Endothelial cell of umbilical vein (primary cell): ENCODE measurements at regions not wholly inside any gene's neighbourhood (a gene's known extent, or its start where the extent isn't known, plus 50 kb on each side); places are given as distances from the start of the nearest gene placed in this dataset.

Experiments used
- BruUV-seq: library from RNA; stranded (reverse); fragments of 400-500 nt; replicated peaks from 2 replicates; lab custom pipeline; 2021; lab: Mats Ljungman, UMichigan
- CTCF ChIA-PET: fragments of 300-600, 350-600 bp; sonication (Branson Sonifier 250); formaldehyde crosslinking; loops from one replicate; lab custom pipeline; 2021; ENCODE audit warnings: antibody characterized with exemption, inconsistent platforms; lab: Charles Lee
- POLR2A ChIA-PET: fragments of 300-600, 350-600 bp; sonication (Branson Sonifier 250); formaldehyde crosslinking; loops from one replicate; lab custom pipeline; 2021; ENCODE audit warnings: antibody characterized with exemption, inconsistent platforms; lab: Charles Lee
- DNase-seq: peaks from one replicate; pipeline ENCODE4 v3.0.0-alpha.2; 2011; ENCODE audit warnings: low read depth, low spot score
- FAIRE-seq: peaks from 2 replicates; lab custom pipeline; 2011; peaks lifted over from hg19 to GRCh38; lab: Jason Lieb, UNC
- H2AFZ ChIP-seq: 2 replicates; pipeline ENCODE4 v1.6.0; 2012; ENCODE audit warnings: low read depth, low read length, control low read depth, inconsistent platforms
- H3K27ac ChIP-seq: 2 replicates; pipeline ENCODE4 v1.5.1; 2011; ENCODE audit warnings: low read depth, mild to moderate bottlenecking, control low read depth, low read length, moderate library complexity; ENCODE audit not compliant: insufficient read depth
- H3K27me3 ChIP-seq, 2 experiments: 2 replicates each; pipeline versions ENCODE4 v1.6.0 to v1.6.1; 2011; ENCODE audit warnings: low read length in 2 of 2, mixed read lengths in 1 of 2; ENCODE audit not compliant: control insufficient read depth in 2 of 2, insufficient read depth in 2 of 2
- H3K36me3 ChIP-seq, 2 experiments: 2 replicates in 1 of 2; 3 replicates in 1 of 2; pipeline ENCODE4 v1.5.1; 2011; ENCODE audit warnings: low read length in 2 of 2, mild to moderate bottlenecking in 1 of 2, moderate library complexity in 1 of 2; ENCODE audit not compliant: control insufficient read depth in 2 of 2, insufficient read depth in 2 of 2; ENCODE audit errors: extremely low read depth in 1 of 2
- H3K4me1 ChIP-seq: 3 replicates; pipeline ENCODE4 v1.5.1; 2011; ENCODE audit warnings: mild to moderate bottlenecking, low read length; ENCODE audit not compliant: control insufficient read depth, insufficient read depth; ENCODE audit errors: extremely low read depth
- H3K4me2 ChIP-seq: 2 replicates; pipeline ENCODE4 v1.6.1; 2011; ENCODE audit warnings: low read length, control low read depth, mixed read lengths; ENCODE audit not compliant: insufficient read depth
- H3K4me3 ChIP-seq, 3 experiments: fragments of 200-600 bp in 1 of 3; sonication (generic), shearing (Covaris generic) in 1 of 3; replicated peaks in 1 of 3; 2 replicates each; pipeline ENCODE4 v1.5.1; 2011 to 2016; ENCODE audit warnings: control low read depth in 3 of 3, low read length in 3 of 3, mild to moderate bottlenecking in 2 of 3, inconsistent platforms in 1 of 3, low read depth in 1 of 3, moderate library complexity in 1 of 3; ENCODE audit not compliant: insufficient read depth in 1 of 3
- H3K79me2 ChIP-seq: 2 replicates; pipeline ENCODE4 v1.6.0; 2012; ENCODE audit warnings: low read length, inconsistent platforms; ENCODE audit not compliant: control insufficient read depth, insufficient read depth
- H3K9ac ChIP-seq: replicated peaks from 2 replicates; pipeline ENCODE3; 2011; ENCODE audit warnings: low read length, control low read depth; ENCODE audit not compliant: insufficient read depth; ENCODE audit errors: extremely low read depth
- H3K9me1 ChIP-seq: replicated peaks from 3 replicates; pipeline ENCODE4 v1.6.0; 2011; ENCODE audit warnings: mild to moderate bottlenecking, low read length; ENCODE audit not compliant: control insufficient read depth, insufficient read depth; ENCODE audit errors: extremely low read depth
- H3K9me3 ChIP-seq: replicated peaks from 2 replicates; pipeline ENCODE4 v1.5.1; 2012; ENCODE audit warnings: low read length, inconsistent platforms; ENCODE audit not compliant: control insufficient read depth, insufficient read depth
- H4K20me1 ChIP-seq: replicated peaks from 2 replicates; pipeline ENCODE3; 2011; ENCODE audit warnings: mild to moderate bottlenecking, low read length; ENCODE audit not compliant: control insufficient read depth, insufficient read depth; ENCODE audit errors: extremely low read depth
- CTCF ChIP-seq, 2 donors: IDR thresholded peaks; 1 replicate in 1 of 2; 2 replicates in 1 of 2; pipeline ENCODE4 v1.5.1; 2011; ENCODE audit warnings: low read length in 2 of 2, mild to moderate bottlenecking in 2 of 2, moderate library complexity in 2 of 2, control low read depth in 1 of 2, inconsistent platforms in 1 of 2, low read depth in 1 of 2; ENCODE audit not compliant: insufficient read depth in 1 of 2; ENCODE audit errors: extremely low read depth in 1 of 2
- EZH2 ChIP-seq: IDR thresholded peaks from 2 replicates; pipeline ENCODE4 v1.6.1; 2012; ENCODE audit warnings: borderline replicate concordance, low read depth, mild to moderate bottlenecking, moderate library complexity, low read length, inconsistent platforms; ENCODE audit not compliant: severe bottlenecking
- FOS ChIP-seq: IDR thresholded peaks from 2 replicates; pipeline ENCODE4 v1.6.1; 2011; ENCODE audit warnings: mild to moderate bottlenecking, low read length, moderate library complexity, borderline replicate concordance; ENCODE audit not compliant: insufficient read depth
- GATA2 ChIP-seq: IDR thresholded peaks from 2 replicates; pipeline ENCODE4 v1.7.0; 2011; ENCODE audit warnings: low read depth, mild to moderate bottlenecking, moderate library complexity, mixed read lengths, low read length; ENCODE audit not compliant: insufficient read length, insufficient read depth
- JUN ChIP-seq: IDR thresholded peaks from 2 replicates; pipeline ENCODE4 v1.6.1; 2011; ENCODE audit warnings: borderline replicate concordance, low read depth; ENCODE audit not compliant: insufficient read length, insufficient read depth
- MYC ChIP-seq: IDR thresholded peaks from one replicate; pipeline ENCODE4 v1.6.1; 2011; ENCODE audit warnings: mild to moderate bottlenecking, low read depth, low read length
- POLR2A ChIP-seq: IDR thresholded peaks from 2 replicates; pipeline ENCODE4 v1.6.1; 2012; ENCODE audit warnings: low read depth, mild to moderate bottlenecking, control low read depth, low read length
- POLR2AphosphoS5 ChIP-seq: IDR thresholded peaks from 2 replicates; pipeline ENCODE4 v1.6.1; 2012; ENCODE audit warnings: low read depth, mild to moderate bottlenecking, control low read depth, low read length, moderate library complexity; ENCODE audit not compliant: insufficient read depth
- dilution Hi-C: fragments of 300-500 bp; cut with MboI; formaldehyde crosslinking; loops from one replicate; pipeline ENCODE4 v1.15.0; 2019; ENCODE audit warnings: low sequenced_read_pairs; ENCODE audit not compliant: extremely low pct_ligation_motif_present
- intact Hi-C: fragments of 100-400 bp; cut with micrococcal nuclease; formaldehyde crosslinking; loops from one replicate; pipeline ENCODE4 v1.10.0; 2022
- TF ChIP-seq, protein P1 (sequence below): IDR thresholded peaks from 2 replicates; pipeline ENCODE4 v1.6.1; 2011; ENCODE audit not compliant: insufficient read depth, insufficient read length

GRCh38 chr18:11412811-11413210 lies 196.6 kb upstream of the SLC35G4 start:
- DNase-seq (no peak), FAIRE-seq (no peak)
- no peak overlapping the region for H2AFZ ChIP-seq
- intact Hi-C loops (no loop called here), dilution Hi-C loops (no loop called here)
- H3K9ac ChIP-seq, result no peak overlapping the region
- no peaks in the 10 kb centered on the region for H3K9me1 ChIP-seq
- H3K4me3 ChIP-seq, result no peak overlapping the region
- H4K20me1 ChIP-seq, result no peaks in the 10 kb centered on the region
- H3K27ac ChIP-seq, result no peak overlapping the region
- no TSS peak for BruUV-seq
- H3K36me3 ChIP-seq, result no peaks in the 10 kb centered on the region
- no peaks in the 10 kb centered on the region for H3K27me3 ChIP-seq
- TF ChIP-seq FOS (no peak), GATA2 (no peak), POLR2A (no peak), MYC (no peak), EZH2 (no peak), POLR2AphosphoS5 (no peak), JUN (no peak), CTCF (IDR thresholded peaks at IDR 0.05; ENCODE audit: extremely low read depth in 1 of 2, insufficient read depth in 1 of 2, low read depth in 1 of 2, low read length in 2 of 2) (no peak)
- TF ChIP-seq, protein P1, sequence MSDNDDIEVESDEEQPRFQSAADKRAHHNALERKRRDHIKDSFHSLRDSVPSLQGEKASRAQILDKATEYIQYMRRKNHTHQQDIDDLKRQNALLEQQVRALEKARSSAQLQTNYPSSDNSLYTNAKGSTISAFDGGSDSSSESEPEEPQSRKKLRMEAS, result no peak
- no peaks in the 10 kb centered on the region for H3K9me3 ChIP-seq
- no peaks in the 10 kb centered on the region for H3K4me1 ChIP-seq
- no peak overlapping the region for H3K4me2 ChIP-seq
- ChIA-PET CTCF (no interaction called here), POLR2A (no interaction called here)
- no peaks in the 10 kb centered on the region for H3K79me2 ChIP-seq
